Nephron progenitor cell (in vitro differentiated cells): ENCODE measurements at regions not wholly inside any gene's neighbourhood (a gene's known extent, or its start where the extent isn't known, plus 50 kb on each side); places are given as distances from the start of the nearest gene placed in this dataset.
A peak's percentile ranks its signal among the peaks of the same experiment; 100 is the strongest.

Experiments
- DNase-seq: peaks from one replicate; pipeline ENCODE4 v3.0.0; 2021
- H3K27ac Mint-ChIP-seq: 2 replicates; pipeline ENCODE4 v1.8.0; 2021; ENCODE audit warnings: mild to moderate bottlenecking, moderate library complexity, mixed read lengths
- H3K27me3 Mint-ChIP-seq: 2 replicates; pipeline ENCODE4 v1.8.0; 2021; ENCODE audit warnings: mild to moderate bottlenecking, low read depth, mixed read lengths; ENCODE audit not compliant: poor library complexity
- H3K36me3 Mint-ChIP-seq: 2 replicates; pipeline ENCODE4 v1.8.0; 2021; ENCODE audit warnings: low read depth, mixed read lengths
- H3K4me1 Mint-ChIP-seq: 2 replicates; pipeline ENCODE4 v1.8.0; 2021; ENCODE audit warnings: mixed read lengths
- H3K4me3 Mint-ChIP-seq: 2 replicates; pipeline ENCODE4 v1.8.0; 2021; ENCODE audit warnings: mild to moderate bottlenecking, moderate library complexity, mixed read lengths
- H3K9me3 Mint-ChIP-seq: 2 replicates; pipeline ENCODE4 v1.8.0; 2021; ENCODE audit warnings: mild to moderate bottlenecking, moderate library complexity, mixed read lengths
- TF ChIP-seq, protein P1 (sequence below): fragments of 200-600 bp; sonication (generic); IDR thresholded peaks from 2 replicates; pipeline ENCODE4 v1.5.0; 2021; ENCODE audit warnings: antibody characterized with exemption

DNA sequence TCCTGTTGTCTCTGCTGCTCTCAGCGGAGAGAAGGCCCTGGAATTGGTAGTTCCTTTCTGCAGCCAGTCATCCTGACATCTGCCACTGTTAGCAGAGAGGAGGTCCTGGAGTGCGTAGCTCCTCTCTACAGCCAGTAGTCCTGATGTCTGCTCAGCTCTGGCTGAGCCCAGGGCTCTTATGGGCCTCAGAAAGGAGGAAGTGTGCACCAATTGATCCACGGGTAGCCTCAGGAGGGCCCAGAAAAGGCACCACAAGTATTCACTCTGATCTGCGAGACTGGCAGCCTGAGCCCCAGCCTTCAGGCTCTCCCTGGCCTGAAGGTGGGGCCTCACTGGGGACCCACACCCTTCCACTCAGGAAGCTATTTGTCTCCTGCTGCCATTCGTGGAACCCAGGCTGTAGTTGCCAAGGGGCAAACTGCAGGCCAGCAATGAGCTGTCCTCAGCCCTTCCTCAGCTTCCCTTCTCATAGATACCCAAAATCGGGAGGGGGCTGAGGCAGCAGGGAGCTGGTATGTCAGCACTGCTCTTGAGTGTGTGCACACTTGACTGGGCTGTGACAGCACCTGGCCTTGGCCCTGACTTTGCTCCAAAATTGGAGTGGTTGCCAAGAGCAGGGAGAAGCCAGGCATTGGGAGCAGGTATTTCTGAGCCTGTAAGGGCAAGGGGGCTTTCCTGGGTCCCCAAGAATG is 1049.5 kb upstream of the ACO1 start:
- Mint-ChIP-seq H3K4me1 (no peaks in the 10 kb centered on the region), H3K4me3 (no peak overlapping the region), H3K36me3 (no peaks in the 10 kb centered on the region), H3K27me3 (no peaks in the 10 kb centered on the region), H3K9me3 (no peaks in the 10 kb centered on the region), H3K27ac (no peak overlapping the region)
- DNase-seq, result no peak
- TF ChIP-seq, protein P1, sequence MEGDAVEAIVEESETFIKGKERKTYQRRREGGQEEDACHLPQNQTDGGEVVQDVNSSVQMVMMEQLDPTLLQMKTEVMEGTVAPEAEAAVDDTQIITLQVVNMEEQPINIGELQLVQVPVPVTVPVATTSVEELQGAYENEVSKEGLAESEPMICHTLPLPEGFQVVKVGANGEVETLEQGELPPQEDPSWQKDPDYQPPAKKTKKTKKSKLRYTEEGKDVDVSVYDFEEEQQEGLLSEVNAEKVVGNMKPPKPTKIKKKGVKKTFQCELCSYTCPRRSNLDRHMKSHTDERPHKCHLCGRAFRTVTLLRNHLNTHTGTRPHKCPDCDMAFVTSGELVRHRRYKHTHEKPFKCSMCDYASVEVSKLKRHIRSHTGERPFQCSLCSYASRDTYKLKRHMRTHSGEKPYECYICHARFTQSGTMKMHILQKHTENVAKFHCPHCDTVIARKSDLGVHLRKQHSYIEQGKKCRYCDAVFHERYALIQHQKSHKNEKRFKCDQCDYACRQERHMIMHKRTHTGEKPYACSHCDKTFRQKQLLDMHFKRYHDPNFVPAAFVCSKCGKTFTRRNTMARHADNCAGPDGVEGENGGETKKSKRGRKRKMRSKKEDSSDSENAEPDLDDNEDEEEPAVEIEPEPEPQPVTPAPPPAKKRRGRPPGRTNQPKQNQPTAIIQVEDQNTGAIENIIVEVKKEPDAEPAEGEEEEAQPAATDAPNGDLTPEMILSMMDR, result no peak

DNA sequence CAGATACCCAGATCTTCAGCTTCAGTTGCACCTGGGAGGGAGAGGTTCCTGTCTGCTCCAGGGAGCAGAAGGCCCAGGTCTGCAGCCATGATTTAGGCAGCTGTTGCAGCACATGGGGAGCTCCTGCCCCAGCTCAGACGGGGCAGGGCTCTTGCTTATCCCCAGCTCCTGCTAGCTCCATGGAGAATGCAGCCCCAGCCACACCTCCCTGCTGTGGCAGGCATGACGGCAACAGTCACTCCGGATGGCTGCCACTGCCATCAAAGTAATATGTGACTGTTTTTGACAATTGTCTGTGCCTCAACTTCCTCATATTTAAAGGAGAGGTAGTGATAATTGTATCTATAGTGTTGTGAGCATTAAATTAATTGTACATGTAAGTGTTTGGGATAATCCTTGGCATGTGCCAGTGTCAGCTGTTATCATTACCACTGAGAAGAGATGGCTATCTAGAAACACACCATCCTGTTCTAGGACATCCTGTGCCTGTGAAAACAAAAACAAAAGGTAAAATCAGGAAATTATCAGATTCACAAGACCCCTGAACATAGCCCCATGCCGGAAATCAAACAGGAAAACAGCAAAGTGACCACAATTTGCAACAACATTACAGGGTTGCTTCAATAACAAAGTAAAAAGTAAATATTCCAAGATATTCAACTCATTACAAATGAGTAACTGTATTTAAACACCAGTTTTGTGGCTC is 1048.8 kb upstream of the ACO1 start:
- no peak for DNase-seq
- Mint-ChIP-seq H3K4me3 (no peak overlapping the region), H3K4me1 (no peaks in the 10 kb centered on the region), H3K9me3 (no peaks in the 10 kb centered on the region), H3K27me3 (no peaks in the 10 kb centered on the region), H3K27ac (no peak overlapping the region), H3K36me3 (no peaks in the 10 kb centered on the region)
- TF ChIP-seq, protein P1, result no peak

DNA sequence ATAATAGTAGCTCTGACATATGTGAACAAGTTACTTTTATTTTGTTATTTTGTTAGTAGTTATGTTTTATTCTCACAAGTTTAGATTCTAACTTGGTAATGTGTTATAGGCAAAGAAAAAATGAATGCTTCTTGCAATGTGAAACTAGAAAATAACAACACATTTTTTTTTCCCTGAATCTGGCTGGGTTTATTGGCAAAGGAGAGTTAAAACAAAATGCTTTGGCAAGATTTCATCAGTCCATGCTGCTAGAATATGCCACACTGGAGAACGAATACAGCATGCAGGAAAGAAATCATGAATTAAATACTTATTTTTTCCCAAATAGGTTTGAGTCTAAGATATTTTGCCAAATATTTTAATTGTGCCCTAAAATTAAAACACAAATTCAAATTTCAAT is 1048.1 kb upstream of the ACO1 start:
- Mint-ChIP-seq H3K4me3 (no peak overlapping the region), H3K36me3 (no peaks in the 10 kb centered on the region), H3K27ac (no peak overlapping the region), H3K27me3 (no peaks in the 10 kb centered on the region), H3K9me3 (no peaks in the 10 kb centered on the region), H3K4me1 (no peaks in the 10 kb centered on the region)
- DNase-seq, result no peak
- TF ChIP-seq, protein P1, result no peak

DNA sequence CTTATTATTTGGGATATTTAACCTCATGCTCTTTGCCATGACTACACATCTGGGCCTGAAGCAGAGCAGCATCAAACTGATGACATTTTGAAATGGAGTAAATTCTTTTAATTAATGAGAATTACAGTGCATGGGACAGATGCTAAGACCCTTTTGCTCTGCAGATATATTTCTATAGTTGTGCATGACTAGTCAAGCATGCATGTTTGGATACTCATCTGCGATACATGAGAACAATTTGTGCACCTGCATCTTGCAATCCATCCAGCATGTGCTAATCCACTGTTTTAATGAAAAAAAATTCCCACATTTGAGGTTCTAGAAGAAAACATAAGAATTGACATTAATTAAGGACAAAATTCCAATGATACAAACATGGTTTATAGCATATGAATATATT is 1047.6 kb upstream of the ACO1 start:
- H3K4me1 Mint-ChIP-seq, result no peaks in the 10 kb centered on the region
- H3K4me3 Mint-ChIP-seq, result no peak overlapping the region
- TF ChIP-seq, protein P1, result no peak
- no peaks in the 10 kb centered on the region for H3K36me3 Mint-ChIP-seq
- no peaks in the 10 kb centered on the region for H3K9me3 Mint-ChIP-seq
- H3K27me3 Mint-ChIP-seq, result no peaks in the 10 kb centered on the region
- no peak for DNase-seq
- H3K27ac Mint-ChIP-seq, result no peak overlapping the region

DNA sequence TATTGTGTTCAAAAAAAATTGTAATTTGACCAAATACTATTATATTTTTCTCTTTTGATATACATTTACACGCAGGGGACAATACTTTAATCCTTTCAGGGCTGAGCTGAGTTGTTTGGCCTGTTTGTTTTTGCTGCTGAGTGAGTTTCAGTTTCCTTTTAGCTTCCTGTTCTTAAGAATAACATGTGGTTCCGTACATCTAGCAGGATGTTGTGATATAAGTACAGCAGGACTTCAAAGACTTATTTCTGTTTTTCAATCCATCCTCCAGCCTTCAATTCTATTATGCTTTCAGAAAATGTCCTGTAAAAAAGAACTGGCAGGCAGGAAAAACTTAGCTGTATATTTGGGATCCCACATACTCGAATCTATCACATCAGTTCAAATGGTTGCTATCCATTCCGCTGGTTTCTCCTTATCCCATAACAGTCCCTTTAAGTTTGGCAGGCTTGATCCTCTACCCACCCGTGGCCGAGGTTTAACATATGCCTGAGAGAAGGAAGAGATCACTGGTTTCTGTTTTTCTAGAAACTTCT is 1037.3 kb upstream of the ACO1 start:
- Mint-ChIP-seq H3K4me1 (peaks cover 6% of the 10 kb centered on the region), H3K27ac (peak overlapping the region; percentile 28), H3K36me3 (no peaks in the 10 kb centered on the region), H3K27me3 (peaks cover 3% of the 10 kb centered on the region), H3K9me3 (no peaks in the 10 kb centered on the region), H3K4me3 (no peak overlapping the region)
- TF ChIP-seq, protein P1, result no peak
- no peak for DNase-seq
